ENCODE measurements at regions not wholly inside any gene's neighbourhood (a gene's known extent, or its start where the extent isn't known, plus 50 kb on each side); places are given as distances from the start of the nearest gene placed in this dataset.

GRCh38 chr14:101331141-101331525 lies 230.2 kb upstream of the DIO3 start:
- no peak for TF ChIP-seq CTCF (IDR thresholded peaks at IDR 0.05; ENCODE audit: unreplicated experiment)
- Mint-ChIP-seq H3K4me1 (ENCODE audit: low read depth) (peaks cover 21% of the 10 kb centered on the region), H3K27ac (no peak overlapping the region), H3K36me3 (ENCODE audit: insufficient read depth) (no peaks in the 10 kb centered on the region), H3K4me3 (ENCODE audit: low read depth) (no peak overlapping the region), H3K9me3 (ENCODE audit: low read depth) (no peaks in the 10 kb centered on the region), H3K27me3 (peaks cover 27% of the 10 kb centered on the region)
- DNase-seq (ENCODE audit: low spot score, unreplicated experiment): no peak

GRCh38 chr14:101331661-101332169 lies 229.6 kb upstream of the DIO3 start:
- Mint-ChIP-seq H3K27ac (no peak overlapping the region), H3K36me3 (ENCODE audit: insufficient read depth) (no peaks in the 10 kb centered on the region), H3K4me3 (ENCODE audit: low read depth) (no peak overlapping the region), H3K9me3 (ENCODE audit: low read depth) (no peaks in the 10 kb centered on the region), H3K4me1 (ENCODE audit: low read depth) (peaks cover 25% of the 10 kb centered on the region), H3K27me3 (peaks cover 32% of the 10 kb centered on the region)
- no peak for DNase-seq (ENCODE audit: low spot score, unreplicated experiment)
- TF ChIP-seq CTCF (IDR thresholded peaks at IDR 0.05; ENCODE audit: unreplicated experiment): no peak

GRCh38 chr14:101332281-101332680 lies 229.0 kb upstream of the DIO3 start:
- H3K27me3 Mint-ChIP-seq: peaks cover 36% of the 10 kb centered on the region
- no peaks in the 10 kb centered on the region for H3K9me3 Mint-ChIP-seq (ENCODE audit: low read depth)
- peaks cover 28% of the 10 kb centered on the region for H3K4me1 Mint-ChIP-seq (ENCODE audit: low read depth)
- no peak overlapping the region for H3K27ac Mint-ChIP-seq
- no peak overlapping the region for H3K4me3 Mint-ChIP-seq (ENCODE audit: low read depth)
- no peaks in the 10 kb centered on the region for H3K36me3 Mint-ChIP-seq (ENCODE audit: insufficient read depth)
- no peak for TF ChIP-seq CTCF (IDR thresholded peaks at IDR 0.05; ENCODE audit: unreplicated experiment)
- DNase-seq (ENCODE audit: low spot score, unreplicated experiment): no peak

DNA sequence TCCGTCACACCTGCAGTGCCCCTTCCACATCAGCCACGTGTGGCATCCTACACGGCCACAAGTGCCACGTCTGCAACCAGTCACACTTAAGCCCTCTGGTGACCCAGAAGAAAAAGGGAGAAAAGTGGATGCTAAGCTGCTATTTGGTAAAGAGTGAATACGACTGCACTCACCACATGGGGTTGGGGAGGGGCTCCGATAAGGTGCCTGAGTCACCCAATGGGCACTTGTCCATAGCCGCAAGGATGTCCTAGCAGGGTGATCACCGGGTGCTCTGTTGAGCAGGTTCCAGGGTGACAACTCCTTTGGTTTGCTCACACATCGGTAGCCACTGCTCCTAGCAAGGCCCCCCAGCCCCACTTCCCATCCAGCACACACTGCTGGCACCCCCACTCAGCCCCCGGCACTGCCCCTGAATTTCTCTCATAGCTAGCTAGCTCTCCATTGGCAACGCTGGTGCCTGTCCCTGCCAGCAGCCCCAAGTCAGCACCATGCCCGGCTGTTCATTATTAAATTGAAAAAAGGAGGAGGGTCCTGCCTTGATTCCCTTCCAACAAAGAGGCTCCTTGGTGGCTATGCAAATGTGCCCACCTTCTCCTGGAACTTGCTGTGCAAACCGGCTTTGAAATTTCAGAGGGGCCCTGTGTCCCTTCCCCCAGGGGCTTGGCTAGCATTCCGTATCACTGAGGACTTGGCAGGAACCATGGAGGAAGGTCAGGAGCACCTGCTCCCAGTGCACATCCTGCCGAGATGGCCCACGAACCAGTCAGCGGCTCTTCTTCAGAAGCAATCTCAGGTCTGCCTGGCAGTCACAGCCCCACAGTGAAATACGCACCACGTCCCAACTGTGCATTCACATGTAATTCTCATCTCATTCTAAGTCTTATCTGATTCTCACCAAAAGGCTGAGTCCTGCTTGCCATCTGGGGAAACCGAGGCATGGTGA lies 227.7 kb upstream of the DIO3 start:
- Mint-ChIP-seq H3K27ac (no peak overlapping the region), H3K4me3 (ENCODE audit: low read depth) (no peak overlapping the region), H3K36me3 (ENCODE audit: insufficient read depth) (no peaks in the 10 kb centered on the region), H3K27me3 (peaks cover 40% of the 10 kb centered on the region), H3K4me1 (ENCODE audit: low read depth) (peaks cover 25% of the 10 kb centered on the region), H3K9me3 (ENCODE audit: low read depth) (no peaks in the 10 kb centered on the region)
- no peak for TF ChIP-seq CTCF (IDR thresholded peaks at IDR 0.05; ENCODE audit: unreplicated experiment)
- no peak for DNase-seq (ENCODE audit: low spot score, unreplicated experiment)

GRCh38 chr14:101334656-101335055 lies 226.6 kb upstream of the DIO3 start:
- no peak for TF ChIP-seq CTCF (IDR thresholded peaks at IDR 0.05; ENCODE audit: unreplicated experiment)
- Mint-ChIP-seq H3K9me3 (ENCODE audit: low read depth) (no peaks in the 10 kb centered on the region), H3K27ac (no peak overlapping the region), H3K36me3 (ENCODE audit: insufficient read depth) (no peaks in the 10 kb centered on the region), H3K27me3 (peaks cover 49% of the 10 kb centered on the region), H3K4me1 (ENCODE audit: low read depth) (peaks cover 20% of the 10 kb centered on the region), H3K4me3 (ENCODE audit: low read depth) (peak overlapping the region; percentile 31)
- DNase-seq (ENCODE audit: low spot score, unreplicated experiment): no peak

All from progenitor cell of endocrine pancreas (in vitro differentiated cells).